Glutamatergic neuron (in vitro differentiated cells): ENCODE measurements at regions not wholly inside any gene's neighbourhood (a gene's known extent, or its start where the extent isn't known, plus 50 kb on each side); places are given as distances from the start of the nearest gene placed in this dataset.

Experiments used
- DNase-seq: peaks from one replicate; pipeline ENCODE4 v3.0.0; 2022
- H3K27ac Mint-ChIP-seq: one replicate; pipeline ENCODE4 v1.8.0; 2020; ENCODE audit warnings: mild to moderate bottlenecking, mixed read lengths, inconsistent platforms; ENCODE audit not compliant: unreplicated experiment
- H3K27me3 Mint-ChIP-seq: one replicate; pipeline ENCODE4 v1.8.0; 2020; ENCODE audit warnings: mild to moderate bottlenecking, moderate library complexity, mixed read lengths, inconsistent platforms; ENCODE audit not compliant: unreplicated experiment
- H3K36me3 Mint-ChIP-seq: one replicate; pipeline ENCODE4 v1.8.0; 2020; ENCODE audit warnings: mild to moderate bottlenecking, mixed read lengths, inconsistent platforms; ENCODE audit not compliant: unreplicated experiment
- H3K4me1 Mint-ChIP-seq: one replicate; pipeline ENCODE4 v1.8.0; 2020; ENCODE audit warnings: mild to moderate bottlenecking, low read depth, mixed read lengths, inconsistent platforms; ENCODE audit not compliant: unreplicated experiment
- H3K4me3 Mint-ChIP-seq: one replicate; pipeline ENCODE4 v1.8.0; 2020; ENCODE audit warnings: mild to moderate bottlenecking, mixed read lengths, inconsistent platforms; ENCODE audit not compliant: unreplicated experiment
- H3K9me3 Mint-ChIP-seq: one replicate; pipeline ENCODE4 v1.8.0; 2020; ENCODE audit warnings: mild to moderate bottlenecking, moderate library complexity, mixed read lengths, inconsistent platforms; ENCODE audit not compliant: unreplicated experiment
- TF ChIP-seq, protein P1 (sequence below): fragments of 200-600 bp; sonication (generic); IDR thresholded peaks from one replicate; pipeline ENCODE4 v1.5.0; 2021; ENCODE audit not compliant: partially characterized antibody, unreplicated experiment

DNA sequence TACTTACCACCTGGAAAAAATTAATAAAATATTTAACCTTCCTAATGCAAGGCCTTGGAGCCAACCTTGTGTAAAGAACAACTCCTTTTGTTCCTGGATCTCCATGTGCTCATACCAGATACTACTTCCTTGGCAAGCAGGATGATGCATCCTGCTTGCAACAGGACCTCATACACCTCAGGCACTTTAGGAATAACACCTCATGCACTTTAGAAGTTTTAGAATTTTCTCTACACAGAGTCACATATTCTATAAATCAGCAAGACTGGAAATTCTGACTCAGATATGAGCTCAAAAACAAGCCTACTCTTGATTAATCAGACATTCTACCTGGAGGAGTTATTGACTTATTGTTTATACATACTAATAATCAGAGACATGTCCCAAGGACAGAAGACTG, 209.6 kb upstream of the CDH10 start:
- Mint-ChIP-seq H3K27ac (no peak overlapping the region), H3K36me3 (no peaks in the 10 kb centered on the region)

DNA sequence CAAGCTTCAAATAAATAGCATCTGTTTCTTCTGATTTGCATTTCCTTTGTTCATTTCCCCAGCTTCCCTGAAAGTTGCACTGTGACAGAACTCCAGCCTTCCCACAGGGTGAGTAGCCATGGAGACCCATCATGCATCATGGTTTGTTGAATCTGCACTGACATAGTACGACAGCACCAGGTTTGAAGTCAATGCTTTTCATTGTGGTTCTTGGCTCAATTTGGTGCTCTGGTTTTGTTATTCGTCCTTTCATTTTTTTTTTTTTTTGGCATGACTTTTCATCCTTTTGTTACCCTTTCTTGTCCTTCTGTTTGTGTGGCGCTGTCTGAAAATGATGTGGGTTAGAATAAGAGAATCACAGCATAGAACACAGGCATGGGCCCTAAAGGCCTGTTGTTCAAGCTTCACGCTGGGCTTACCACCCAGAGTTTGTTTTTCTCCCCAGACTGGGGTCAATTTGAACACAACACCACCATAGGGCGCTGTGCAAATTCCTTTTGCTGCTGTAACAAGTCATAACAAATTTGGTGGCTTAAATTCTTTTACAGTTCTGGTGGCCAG, 206.2 kb upstream of the CDH10 start:
- no peak for DNase-seq
- Mint-ChIP-seq H3K4me3 (no peak overlapping the region), H3K9me3 (no peaks in the 10 kb centered on the region), H3K4me1 (no peaks in the 10 kb centered on the region), H3K36me3 (no peaks in the 10 kb centered on the region), H3K27ac (no peak overlapping the region), H3K27me3 (no peaks in the 10 kb centered on the region)
- TF ChIP-seq, protein P1, sequence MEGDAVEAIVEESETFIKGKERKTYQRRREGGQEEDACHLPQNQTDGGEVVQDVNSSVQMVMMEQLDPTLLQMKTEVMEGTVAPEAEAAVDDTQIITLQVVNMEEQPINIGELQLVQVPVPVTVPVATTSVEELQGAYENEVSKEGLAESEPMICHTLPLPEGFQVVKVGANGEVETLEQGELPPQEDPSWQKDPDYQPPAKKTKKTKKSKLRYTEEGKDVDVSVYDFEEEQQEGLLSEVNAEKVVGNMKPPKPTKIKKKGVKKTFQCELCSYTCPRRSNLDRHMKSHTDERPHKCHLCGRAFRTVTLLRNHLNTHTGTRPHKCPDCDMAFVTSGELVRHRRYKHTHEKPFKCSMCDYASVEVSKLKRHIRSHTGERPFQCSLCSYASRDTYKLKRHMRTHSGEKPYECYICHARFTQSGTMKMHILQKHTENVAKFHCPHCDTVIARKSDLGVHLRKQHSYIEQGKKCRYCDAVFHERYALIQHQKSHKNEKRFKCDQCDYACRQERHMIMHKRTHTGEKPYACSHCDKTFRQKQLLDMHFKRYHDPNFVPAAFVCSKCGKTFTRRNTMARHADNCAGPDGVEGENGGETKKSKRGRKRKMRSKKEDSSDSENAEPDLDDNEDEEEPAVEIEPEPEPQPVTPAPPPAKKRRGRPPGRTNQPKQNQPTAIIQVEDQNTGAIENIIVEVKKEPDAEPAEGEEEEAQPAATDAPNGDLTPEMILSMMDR, result no peak

More for the DNA sequence above, 209.6 kb upstream of the CDH10 start:
- no peak for DNase-seq
- TF ChIP-seq, protein P1, result no peak
- Mint-ChIP-seq H3K9me3 (no peaks in the 10 kb centered on the region), H3K27me3 (no peaks in the 10 kb centered on the region), H3K4me3 (no peak overlapping the region), H3K4me1 (no peaks in the 10 kb centered on the region)

- no peaks in the 10 kb centered on the region for H3K27me3 Mint-ChIP-seq
- TF ChIP-seq, protein P1, result no peak
- H3K9me3 Mint-ChIP-seq, result no peaks in the 10 kb centered on the region
- H3K4me1 Mint-ChIP-seq, result no peaks in the 10 kb centered on the region
- H3K27ac Mint-ChIP-seq, result no peak overlapping the region
- DNase-seq, result no peak
- H3K4me3 Mint-ChIP-seq, result no peak overlapping the region
- no peaks in the 10 kb centered on the region for H3K36me3 Mint-ChIP-seq
These were observed 204.4 kb upstream of the CDH10 start for GRCh38 chr5:24849210-24849609.

DNA sequence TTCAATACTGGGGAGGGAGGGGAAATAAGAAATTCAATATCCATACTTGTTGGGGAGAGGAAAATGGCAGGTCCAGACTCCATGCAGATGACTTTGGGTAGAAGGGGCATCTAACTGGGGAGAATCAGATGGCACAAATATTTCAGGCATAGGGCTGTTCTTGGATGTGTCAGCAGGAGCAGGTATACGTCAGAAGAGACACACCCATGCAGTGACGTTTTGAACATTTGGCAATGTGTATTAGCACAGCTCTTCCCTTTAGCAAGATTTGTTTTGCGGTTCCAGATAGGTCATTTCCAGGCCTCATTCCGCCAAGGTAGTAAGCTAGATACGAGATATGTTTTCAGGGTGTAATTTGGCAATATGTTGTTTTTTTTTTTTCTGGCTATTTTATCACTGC, 187.2 kb upstream of the CDH10 start:
- no peaks in the 10 kb centered on the region for H3K36me3 Mint-ChIP-seq
- H3K4me3 Mint-ChIP-seq, result no peak overlapping the region
- H3K4me1 Mint-ChIP-seq, result no peaks in the 10 kb centered on the region
- no peak for DNase-seq
- no peaks in the 10 kb centered on the region for H3K27me3 Mint-ChIP-seq
- no peaks in the 10 kb centered on the region for H3K9me3 Mint-ChIP-seq
- TF ChIP-seq, protein P1, result no peak
- H3K27ac Mint-ChIP-seq, result no peak overlapping the region

- no peak overlapping the region for H3K27ac Mint-ChIP-seq
- H3K4me1 Mint-ChIP-seq, result no peaks in the 10 kb centered on the region
- DNase-seq, result no peak
- H3K9me3 Mint-ChIP-seq, result no peaks in the 10 kb centered on the region
- H3K4me3 Mint-ChIP-seq, result no peak overlapping the region
- no peaks in the 10 kb centered on the region for H3K27me3 Mint-ChIP-seq
- H3K36me3 Mint-ChIP-seq, result no peaks in the 10 kb centered on the region
- TF ChIP-seq, protein P1, result no peak
These were observed 178.8 kb upstream of the CDH10 start for GRCh38 chr5:24823625-24824024.
